ENCODE measurements at regions not wholly inside any gene's neighbourhood (a gene's known extent, or its start where the extent isn't known, plus 50 kb on each side); places are given as distances from the start of the nearest gene placed in this dataset.

GRCh38 chr4:13900780-13901179 is 273.3 kb upstream of the BOD1L1 start:
- no peak for TF ChIP-seq MAX (IDR thresholded peaks at IDR 0.05; ENCODE audit: low read depth)
- no peak for TF ChIP-seq FOXM1 (IDR thresholded peaks at IDR 0.05; ENCODE audit: low read depth)
- no peak for TF ChIP-seq CTCF (IDR thresholded peaks at IDR 0.05)
- no peak for TF ChIP-seq JUND (IDR thresholded peaks at IDR 0.05)
- TF ChIP-seq EZH2phosphoT487 (IDR thresholded peaks at IDR 0.05; ENCODE audit: borderline replicate concordance, low read depth), result no peak
- no peak for TF ChIP-seq NFIC (IDR thresholded peaks at IDR 0.05; ENCODE audit: borderline replicate concordance)
- no peak for TF ChIP-seq SIN3A (IDR thresholded peaks at IDR 0.05; ENCODE audit: borderline replicate concordance, low read depth, low read length)
- TF ChIP-seq GABPA (IDR thresholded peaks at IDR 0.05; ENCODE audit: low read depth), result no peak

All from SK-N-SH (cell line).